HCT116 (cell line): ENCODE measurements at regions not wholly inside any gene's neighbourhood (a gene's known extent, or its start where the extent isn't known, plus 50 kb on each side); places are given as distances from the start of the nearest gene placed in this dataset.

Source experiments
- ATAC-seq: fragments of 200-7000 bp; cut with Tn5 transposase; 2 replicates; pipeline ENCODE4 v1.9.1; 2020; ENCODE audit warnings: mild to moderate bottlenecking, moderate library complexity
- BruUV-seq: library from RNA; stranded (reverse); fragments of 400-500 nt; replicated peaks from 2 replicates; lab custom pipeline; 2021; lab: Mats Ljungman, UMichigan
- CTCF ChIA-PET: fragments of 300-600 bp; sonication (Branson Sonifier 250); formaldehyde crosslinking; loops from one replicate; lab custom pipeline; 2021; ENCODE audit warnings: antibody characterized with exemption; lab: Charles Lee
- POLR2A ChIA-PET: fragments of 300-600, 350-600 bp; sonication (Branson Sonifier 250); formaldehyde crosslinking; loops from one replicate; lab custom pipeline; 2021; ENCODE audit warnings: antibody characterized with exemption; lab: Charles Lee
- RAD21 ChIA-PET, 2 experiments: fragments of 300-600 bp; sonication (Branson Sonifier 250); formaldehyde crosslinking; loops; one replicate each; lab custom pipeline; 2023; ENCODE audit warnings: low total read pairs in 2 of 2; ENCODE audit not compliant: uncharacterized antibody in 2 of 2, unreplicated experiment in 2 of 2, low non-redundant PET in 1 of 2; lab: Charles Lee
- DNase-seq: peaks from one replicate; pipeline ENCODE4 v3.0.0-alpha.2; 2010; ENCODE audit warnings: low read depth, low spot score
- H2AFZ ChIP-seq: fragments of 200-600 bp; shearing (Covaris generic), sonication (generic); 2 replicates; pipeline ENCODE4 v1.6.1; 2017; ENCODE audit warnings: low read depth, mixed run types, mixed read lengths, antibody characterized with exemption, low read length; ENCODE audit not compliant: poor library complexity, severe bottlenecking
- H3K27ac ChIP-seq: 2 replicates; pipeline ENCODE4 v1.5.1; 2012; ENCODE audit warnings: low read depth, low read length
- H3K27me3 ChIP-seq: fragments of 200-600 bp; sonication (generic); 2 replicates; pipeline ENCODE4 v1.6.1; 2016; ENCODE audit warnings: mixed run types, low read length, mixed read lengths; ENCODE audit not compliant: insufficient read depth
- H3K36me3 ChIP-seq, 2 experiments: fragments of 200-500 bp in 1 of 2; fragments of 200-600 bp in 1 of 2; sonication (Bioruptor generic) in 1 of 2; sonication (generic) in 1 of 2; 2 replicates each; pipeline versions ENCODE4 v1.5.1 to v1.6.1; 2014 to 2016; ENCODE audit warnings: low read length in 2 of 2, inconsistent platforms in 1 of 2, mixed read lengths in 1 of 2, mixed run types in 1 of 2; ENCODE audit not compliant: insufficient read depth in 2 of 2, control insufficient read depth in 1 of 2
- H3K4me1 ChIP-seq, 2 experiments: fragments of 200-600 bp in 1 of 2; sonication (generic) in 1 of 2; 2 replicates each; pipeline versions ENCODE4 v1.5.1 to v1.6.1; 2012 to 2017; ENCODE audit warnings: low read length in 2 of 2, inconsistent platforms in 1 of 2, mild to moderate bottlenecking in 1 of 2, mixed read lengths in 1 of 2, mixed run types in 1 of 2, moderate library complexity in 1 of 2; ENCODE audit not compliant: insufficient read depth in 2 of 2, control insufficient read depth in 1 of 2
- H3K4me2 ChIP-seq: fragments of 200-600 bp; sonication (generic); 2 replicates; pipeline ENCODE4 v1.6.1; 2017; ENCODE audit warnings: mixed run types, low read length, mixed read lengths
- H3K4me3 ChIP-seq, 2 experiments: fragments of 200-600 bp in 1 of 2; sonication (generic) in 1 of 2; replicated peaks in 1 of 2; 2 replicates each; pipeline ENCODE4 v1.5.1; 2011 to 2016; ENCODE audit warnings: low read length in 2 of 2, control low read depth in 1 of 2, low read depth in 1 of 2, mild to moderate bottlenecking in 1 of 2, mixed read lengths in 1 of 2, mixed run types in 1 of 2
- H3K79me2 ChIP-seq: fragments of 200-600 bp; sonication (generic); 2 replicates; pipeline ENCODE4 v1.6.1; 2017; ENCODE audit warnings: mild to moderate bottlenecking, mixed run types, low read length, moderate library complexity, mixed read lengths; ENCODE audit not compliant: insufficient read depth
- H3K9ac ChIP-seq: fragments of 200-600 bp; sonication (generic); 2 replicates; pipeline ENCODE4 v1.6.1; 2016; ENCODE audit warnings: low read length, mixed read lengths
- H3K9me2 ChIP-seq: fragments of 200-600 bp; sonication (generic), shearing (Covaris generic); 2 replicates; pipeline ENCODE4 v1.6.1; 2017; ENCODE audit warnings: mixed run types, mild to moderate bottlenecking, moderate library complexity; ENCODE audit not compliant: insufficient read depth
- H3K9me3 ChIP-seq, 2 experiments: fragments of 200-500 bp in 1 of 2; fragments of 200-600 bp in 1 of 2; sonication (Bioruptor generic) in 1 of 2; sonication (generic) in 1 of 2; 2 replicates each; pipeline ENCODE4 v1.6.1; 2014 to 2017; ENCODE audit warnings: low read length in 2 of 2, mixed read lengths in 2 of 2, inconsistent platforms in 1 of 2, low read depth in 1 of 2, mild to moderate bottlenecking in 1 of 2, mixed run types in 1 of 2, moderate library complexity in 1 of 2; ENCODE audit not compliant: control insufficient read depth in 1 of 2, insufficient read depth in 1 of 2
- H4K20me1 ChIP-seq: fragments of 200-600 bp; sonication (generic), shearing (Covaris generic); 2 replicates; pipeline ENCODE4 v1.6.1; 2017; ENCODE audit warnings: mixed run types, mild to moderate bottlenecking, moderate library complexity; ENCODE audit not compliant: insufficient read depth
- CBX3 ChIP-seq: IDR thresholded peaks from 2 replicates; pipeline ENCODE4 v1.6.1; 2012; ENCODE audit warnings: low read depth
- CEBPB ChIP-seq: IDR thresholded peaks from 2 replicates; pipeline ENCODE4 v1.6.1; 2012; ENCODE audit warnings: low read depth
- CTCF ChIP-seq, 3 experiments: fragments of 200-600 bp in 1 of 3; sonication (generic) in 1 of 3; IDR thresholded peaks in 2 of 3; conservative IDR thresholded peaks in 1 of 3; 2 replicates each; pipeline ENCODE4 v1.5.1; 2012 to 2017; ENCODE audit warnings: low read depth in 2 of 3, low read length in 2 of 3, antibody characterized with exemption in 1 of 3, borderline replicate concordance in 1 of 3, control low read depth in 1 of 3, mild to moderate bottlenecking in 1 of 3, mixed read lengths in 1 of 3, mixed run types in 1 of 3, moderate library complexity in 1 of 3; ENCODE audit not compliant: insufficient read depth in 1 of 3
- EGR1 ChIP-seq: IDR thresholded peaks from 2 replicates; pipeline ENCODE4 v1.6.1; 2012; ENCODE audit warnings: low read depth
- EZH2 ChIP-seq: fragments of 200-600 bp; sonication (generic); IDR thresholded peaks from 2 replicates; pipeline ENCODE4 v1.6.1; 2017; ENCODE audit warnings: antibody characterized with exemption, mixed run types
- EZH2phosphoT487 ChIP-seq: fragments of 200-600 bp; IDR thresholded peaks from 2 replicates; pipeline ENCODE4 v1.6.1; 2018; ENCODE audit warnings: antibody characterized with exemption, borderline replicate concordance
- FOSL1 ChIP-seq: IDR thresholded peaks from 2 replicates; pipeline ENCODE4 v1.6.1; 2012; ENCODE audit warnings: low read depth
- JUND ChIP-seq: IDR thresholded peaks from 2 replicates; pipeline ENCODE4 v1.6.1; 2012
- MAX ChIP-seq: IDR thresholded peaks from 2 replicates; pipeline ENCODE4 v1.6.1; 2012
- POLR2A ChIP-seq: IDR thresholded peaks from 2 replicates; pipeline ENCODE4 v1.7.0; 2011; ENCODE audit warnings: borderline replicate concordance; ENCODE audit not compliant: insufficient read depth, insufficient read length; ENCODE audit errors: extremely low read depth
- POLR2AphosphoS5 ChIP-seq: IDR thresholded peaks from 2 replicates; pipeline ENCODE4 v1.6.1; 2011; ENCODE audit warnings: mild to moderate bottlenecking, low read depth, low read length, moderate library complexity
- RAD21 ChIP-seq: IDR thresholded peaks from 2 replicates; pipeline ENCODE4 v1.6.1; 2012; ENCODE audit warnings: low read depth, mild to moderate bottlenecking
- REST ChIP-seq: IDR thresholded peaks from 2 replicates; pipeline ENCODE4 v1.6.1; 2012; ENCODE audit warnings: low read depth
- SP1 ChIP-seq: IDR thresholded peaks from 2 replicates; pipeline ENCODE4 v1.6.1; 2012; ENCODE audit warnings: low read depth
- SRF ChIP-seq: IDR thresholded peaks from 2 replicates; pipeline ENCODE4 v1.6.1; 2012; ENCODE audit warnings: low read depth
- TCF7L2 ChIP-seq: IDR thresholded peaks from 2 replicates; pipeline ENCODE4 v1.7.0; 2011; ENCODE audit warnings: borderline replicate concordance, inconsistent platforms; ENCODE audit not compliant: insufficient read depth, insufficient read length; ENCODE audit errors: extremely low read depth
- YY1 ChIP-seq: IDR thresholded peaks from 2 replicates; pipeline ENCODE4 v1.6.1; 2011; ENCODE audit warnings: low read length, low read depth, moderate library complexity, mild to moderate bottlenecking; ENCODE audit not compliant: insufficient replicate concordance; ENCODE audit errors: extremely low read depth
- ZBTB33 ChIP-seq: IDR thresholded peaks from 2 replicates; pipeline ENCODE4 v1.6.1; 2011; ENCODE audit warnings: mild to moderate bottlenecking, low read length, moderate library complexity; ENCODE audit not compliant: insufficient replicate concordance; ENCODE audit errors: extremely low read depth
- ZFX ChIP-seq: fragments of 450-650 bp; IDR thresholded peaks from 2 replicates; pipeline ENCODE4 v1.6.1; 2017
- ZNF274 ChIP-seq: fragments of 200-500 bp; sonication (Bioruptor generic); IDR thresholded peaks from 2 replicates; pipeline ENCODE4 v1.6.1; 2014; ENCODE audit warnings: mild to moderate bottlenecking, low read depth, low read length, inconsistent platforms
- intact Hi-C: fragments of 100-400 bp; cut with micrococcal nuclease; formaldehyde crosslinking; loops from 2 replicates; pipeline ENCODE4 v1.10.0; 2022

- Histone ChIP-seq H3K27ac (no peak overlapping the region), H3K9ac (no peak overlapping the region), H3K4me3 (no peak overlapping the region), H3K9me3 (no peaks in the 10 kb centered on the region), H3K27me3 (no peaks in the 10 kb centered on the region), H3K9me2 (no peaks in the 10 kb centered on the region), H3K36me3 (no peaks in the 10 kb centered on the region), H4K20me1 (no peaks in the 10 kb centered on the region), H3K4me1 (no peaks in the 10 kb centered on the region), H2AFZ (no peak overlapping the region), H3K79me2 (no peaks in the 10 kb centered on the region), H3K4me2 (no peak overlapping the region)
- RAD21 ChIA-PET: no interaction called here
- BruUV-seq: no TSS peak
- intact Hi-C loops: no loop called here
- TF ChIP-seq EZH2: no peak
- no peak for TF ChIP-seq POLR2A
- no peak for TF ChIP-seq CEBPB
- TF ChIP-seq RAD21: no peak
- no peak for TF ChIP-seq POLR2AphosphoS5
- TF ChIP-seq ZNF274: no peak
- no peak for TF ChIP-seq EZH2phosphoT487
- no peak for TF ChIP-seq TCF7L2
- TF ChIP-seq YY1: no peak
- no peak for TF ChIP-seq JUND
- TF ChIP-seq EGR1: no peak
- no peak for TF ChIP-seq CTCF (IDR thresholded peaks at IDR 0.05 in 2 of 3, conservative IDR thresholded peaks at IDR 0.05 in 1 of 3; ENCODE audit: borderline replicate concordance in 1 of 3, insufficient read depth in 1 of 3, low read depth in 2 of 3, low read length in 2 of 3)
- no peak for TF ChIP-seq ZFX
- TF ChIP-seq FOSL1: no peak
- TF ChIP-seq MAX: no peak
- TF ChIP-seq ZBTB33: no peak
- TF ChIP-seq SP1: no peak
- TF ChIP-seq REST: no peak
- TF ChIP-seq SRF: no peak
- TF ChIP-seq CBX3: no peak
- DNase-seq (no peak), ATAC-seq (no peak)
- CTCF ChIA-PET: no interaction called here
- POLR2A ChIA-PET: no interaction called here
Observed at GRCh38 chr5:173689171-173689736, 72.8 kb upstream of the BOD1 start.
